ENCODE measurements at regions not wholly inside any gene's neighbourhood (a gene's known extent, or its start where the extent isn't known, plus 50 kb on each side); places are given as distances from the start of the nearest gene placed in this dataset.
A peak's percentile ranks its signal among the peaks of the same experiment; 100 is the strongest.

GRCh38 chr2:198296665-198297308 is 492.4 kb downstream of the PLCL1 start:
- no peaks in the 10 kb centered on the region for H3K36me3 ChIP-seq
- no peak overlapping the region for H3K4me3 ChIP-seq (replicated peaks in 1 of 3)
- no peaks in the 10 kb centered on the region for H3K27me3 ChIP-seq
- H3K27ac ChIP-seq: no peak overlapping the region
- no peak for TF ChIP-seq POLR2A (IDR thresholded peaks at IDR 0.05)
- TF ChIP-seq, protein P1, sequence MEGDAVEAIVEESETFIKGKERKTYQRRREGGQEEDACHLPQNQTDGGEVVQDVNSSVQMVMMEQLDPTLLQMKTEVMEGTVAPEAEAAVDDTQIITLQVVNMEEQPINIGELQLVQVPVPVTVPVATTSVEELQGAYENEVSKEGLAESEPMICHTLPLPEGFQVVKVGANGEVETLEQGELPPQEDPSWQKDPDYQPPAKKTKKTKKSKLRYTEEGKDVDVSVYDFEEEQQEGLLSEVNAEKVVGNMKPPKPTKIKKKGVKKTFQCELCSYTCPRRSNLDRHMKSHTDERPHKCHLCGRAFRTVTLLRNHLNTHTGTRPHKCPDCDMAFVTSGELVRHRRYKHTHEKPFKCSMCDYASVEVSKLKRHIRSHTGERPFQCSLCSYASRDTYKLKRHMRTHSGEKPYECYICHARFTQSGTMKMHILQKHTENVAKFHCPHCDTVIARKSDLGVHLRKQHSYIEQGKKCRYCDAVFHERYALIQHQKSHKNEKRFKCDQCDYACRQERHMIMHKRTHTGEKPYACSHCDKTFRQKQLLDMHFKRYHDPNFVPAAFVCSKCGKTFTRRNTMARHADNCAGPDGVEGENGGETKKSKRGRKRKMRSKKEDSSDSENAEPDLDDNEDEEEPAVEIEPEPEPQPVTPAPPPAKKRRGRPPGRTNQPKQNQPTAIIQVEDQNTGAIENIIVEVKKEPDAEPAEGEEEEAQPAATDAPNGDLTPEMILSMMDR (IDR thresholded peaks at IDR 0.05): peak; percentile 43 to 84 (median 74)
- peak; percentile 42 for DNase-seq
- intact Hi-C loops (cut with DNase I): loop anchor here (5.0 kb wide), 1 partner anchor 494 kb away; the partner anchor contains the start of gene PLCL1
- H3K4me1 ChIP-seq: no peaks in the 10 kb centered on the region
- WGBS, 2 donors: 2% methylated on average over 8 of the region's 8 CpGs
- H3K9me3 ChIP-seq: no peaks in the 10 kb centered on the region

GRCh38 chr2:198293281-198293680 is 488.9 kb downstream of the PLCL1 start:
- TF ChIP-seq POLR2A (IDR thresholded peaks at IDR 0.05): no peak
- TF ChIP-seq, protein P1 (IDR thresholded peaks at IDR 0.05): no peak
- no peak for DNase-seq
- Histone ChIP-seq H3K27ac (no peak overlapping the region), H3K4me3 (replicated peaks in 1 of 3) (no peak overlapping the region), H3K27me3 (no peaks in the 10 kb centered on the region), H3K9me3 (no peaks in the 10 kb centered on the region), H3K4me1 (no peaks in the 10 kb centered on the region), H3K36me3 (no peaks in the 10 kb centered on the region)
- intact Hi-C loops (cut with DNase I): no loop called here
- 62 to 73% methylated on average over 1 of the region's 1 CpG for WGBS, 2 donors

GRCh38 chr2:198289811-198290210 is 485.4 kb downstream of the PLCL1 start:
- Histone ChIP-seq H3K4me1 (no peaks in the 10 kb centered on the region), H3K36me3 (no peaks in the 10 kb centered on the region), H3K9me3 (no peaks in the 10 kb centered on the region), H3K4me3 (replicated peaks in 1 of 3) (no peak overlapping the region), H3K27me3 (no peaks in the 10 kb centered on the region), H3K27ac (no peak overlapping the region)
- DNase-seq: no peak
- 88 to 93% methylated on average over 3 of the region's 3 CpGs for WGBS, 2 donors
- TF ChIP-seq, protein P1 (IDR thresholded peaks at IDR 0.05): no peak
- TF ChIP-seq POLR2A (IDR thresholded peaks at IDR 0.05): no peak
- intact Hi-C loops (cut with DNase I): no loop called here

DNA sequence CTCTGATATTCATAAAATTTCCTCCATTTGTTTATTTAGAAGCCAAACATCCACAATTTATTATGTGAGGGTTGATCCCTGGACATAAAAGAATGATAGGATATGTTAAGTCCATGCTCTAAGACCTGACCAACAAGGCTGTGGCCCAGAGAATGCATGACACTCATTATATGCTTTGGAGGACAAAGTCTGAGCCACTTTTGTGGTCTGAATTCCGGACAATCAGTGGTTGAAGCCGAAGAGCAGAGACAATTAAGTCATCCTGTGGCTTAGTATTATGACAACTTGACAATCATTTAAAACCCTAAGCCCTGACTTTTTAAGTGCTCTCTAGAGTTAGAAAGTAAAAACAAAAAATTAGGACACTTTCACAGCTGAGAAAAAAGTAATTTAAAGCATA is 483.3 kb downstream of the PLCL1 start:
- Histone ChIP-seq H3K27me3 (no peaks in the 10 kb centered on the region), H3K27ac (no peak overlapping the region), H3K4me3 (replicated peaks in 1 of 3) (no peak overlapping the region), H3K9me3 (no peaks in the 10 kb centered on the region), H3K4me1 (no peaks in the 10 kb centered on the region), H3K36me3 (no peaks in the 10 kb centered on the region)
- no peak for DNase-seq
- TF ChIP-seq, protein P1 (IDR thresholded peaks at IDR 0.05): no peak
- TF ChIP-seq POLR2A (IDR thresholded peaks at IDR 0.05): no peak
- 43 to 45% methylated on average over 2 of the region's 2 CpGs for WGBS, 2 donors
- intact Hi-C loops (cut with DNase I): no loop called here

- 30 to 37% methylated on average over 5 of the region's 5 CpGs for WGBS, 2 donors
- Histone ChIP-seq H3K27me3 (no peaks in the 10 kb centered on the region), H3K9me3 (no peaks in the 10 kb centered on the region), H3K36me3 (no peaks in the 10 kb centered on the region), H3K4me3 (replicated peaks in 1 of 3) (no peak overlapping the region), H3K4me1 (no peaks in the 10 kb centered on the region), H3K27ac (no peak overlapping the region)
- intact Hi-C loops (cut with DNase I): no loop called here
- DNase-seq: no peak
- TF ChIP-seq, protein P1 (IDR thresholded peaks at IDR 0.05): no peak
- TF ChIP-seq POLR2A (IDR thresholded peaks at IDR 0.05): no peak
These were observed 480.8 kb downstream of the PLCL1 start for GRCh38 chr2:198285216-198285615.

All from thyroid gland (tissue), 4 donors.